Panc1 (cell line): ENCODE measurements at regions not wholly inside any gene's neighbourhood (a gene's known extent, or its start where the extent isn't known, plus 50 kb on each side); places are given as distances from the start of the nearest gene placed in this dataset.

Experiments used
- ATAC-seq: fragments of 200-7000 bp; cut with Tn5 transposase; 2 replicates; pipeline ENCODE4 v1.9.1; 2020; ENCODE audit warnings: mild to moderate bottlenecking, moderate library complexity
- BruUV-seq: library from RNA; stranded (reverse); fragments of 400-500 nt; replicated peaks from 2 replicates; lab custom pipeline; 2021; lab: Mats Ljungman, UMichigan
- CTCF ChIA-PET: fragments of 300-600 bp; sonication (Branson Sonifier 250); formaldehyde crosslinking; loops from one replicate; lab custom pipeline; 2022; ENCODE audit warnings: antibody characterized with exemption; lab: Charles Lee
- POLR2A ChIA-PET: fragments of 300-600 bp; sonication (Branson Sonifier 250); formaldehyde crosslinking; loops from one replicate; lab custom pipeline; 2022; ENCODE audit warnings: antibody characterized with exemption; lab: Charles Lee
- DNase-seq: peaks from one replicate; pipeline ENCODE4 v3.0.0-alpha.2; 2010; ENCODE audit warnings: low read depth, low spot score
- H3K27ac ChIP-seq: 2 replicates; pipeline ENCODE4 v1.5.1; 2011; ENCODE audit warnings: mild to moderate bottlenecking, low read length, inconsistent platforms
- H3K27me3 ChIP-seq: fragments of 200-500 bp; sonication (Bioruptor generic); 2 replicates; pipeline ENCODE4 v1.6.0; 2014; ENCODE audit warnings: low read length, inconsistent platforms; ENCODE audit not compliant: control insufficient read depth, insufficient read depth
- H3K36me3 ChIP-seq: fragments of 200-500 bp; sonication (Bioruptor generic); 2 replicates; pipeline ENCODE4 v1.5.1; 2014; ENCODE audit warnings: inconsistent platforms, mild to moderate bottlenecking, low read length, moderate library complexity; ENCODE audit not compliant: control insufficient read depth, insufficient read depth
- H3K4me1 ChIP-seq: 2 replicates; pipeline ENCODE4 v1.5.1; 2011; ENCODE audit warnings: inconsistent platforms, mild to moderate bottlenecking, low read length, moderate library complexity; ENCODE audit not compliant: control insufficient read depth, insufficient read depth
- H3K4me3 ChIP-seq, 2 experiments: 2 replicates each; pipeline ENCODE4 v1.5.1; 2011 to 2012; ENCODE audit warnings: low read depth in 2 of 2, low read length in 2 of 2, mild to moderate bottlenecking in 2 of 2, inconsistent platforms in 1 of 2, moderate library complexity in 1 of 2
- H3K9me3 ChIP-seq: fragments of 200-500 bp; sonication (Bioruptor generic); 2 replicates; pipeline ENCODE4 v1.5.1; 2014; ENCODE audit warnings: low read depth, mild to moderate bottlenecking, inconsistent platforms, low read length, moderate library complexity; ENCODE audit not compliant: control insufficient read depth, insufficient read depth
- CTCF ChIP-seq: fragments of 450-650 bp; IDR thresholded peaks from 2 replicates; pipeline ENCODE4 v1.5.1; 2017; ENCODE audit warnings: mild to moderate bottlenecking
- POLR2AphosphoS5 ChIP-seq: IDR thresholded peaks from 2 replicates; pipeline ENCODE4 v1.6.1; 2012; ENCODE audit warnings: mild to moderate bottlenecking, low read depth, low read length, moderate library complexity
- REST ChIP-seq, 2 experiments: IDR thresholded peaks; 2 replicates each; pipeline ENCODE4 v1.6.1; 2011 to 2012; ENCODE audit warnings: low read depth in 2 of 2, control low read depth in 1 of 2, low read length in 1 of 2, mild to moderate bottlenecking in 1 of 2, moderate library complexity in 1 of 2; ENCODE audit not compliant: insufficient read depth in 1 of 2
- SIN3A ChIP-seq: IDR thresholded peaks from 2 replicates; pipeline ENCODE4 v1.6.1; 2012; ENCODE audit warnings: low read depth, mild to moderate bottlenecking, low read length, moderate library complexity, borderline replicate concordance; ENCODE audit not compliant: insufficient read depth
- TCF7L2 ChIP-seq: IDR thresholded peaks from 2 replicates; pipeline ENCODE4 v1.6.1; 2011; ENCODE audit warnings: mild to moderate bottlenecking, low read depth, low read length, inconsistent platforms
- in situ Hi-C: cut with HindIII; loops from 2 replicates; pipeline ENCODE4 v1.10.0; 2016; ENCODE audit warnings: low sequenced_read_pairs, low pct_unique_long_range_greater_than_20kb
- intact Hi-C: fragments of 100-400 bp; cut with micrococcal nuclease; formaldehyde crosslinking; loops from one replicate; pipeline ENCODE4 v1.10.0; 2022; ENCODE audit not compliant: unreplicated experiment

GRCh38 chr4:164357957-164358356 is 396.0 kb upstream of the SMIM31 start:
- ChIA-PET POLR2A (no interaction called here), CTCF (no interaction called here)
- no peak for TF ChIP-seq REST (IDR thresholded peaks at IDR 0.05; ENCODE audit: insufficient read depth in 1 of 2, low read depth in 2 of 2, low read length in 1 of 2)
- TF ChIP-seq TCF7L2 = no peak
- TF ChIP-seq SIN3A = no peak
- no peak for TF ChIP-seq CTCF
- TF ChIP-seq POLR2AphosphoS5 = no peak
- Histone ChIP-seq H3K36me3 (no peaks in the 10 kb centered on the region), H3K27me3 (no peaks in the 10 kb centered on the region), H3K9me3 (no peaks in the 10 kb centered on the region), H3K27ac (no peak overlapping the region), H3K4me1 (no peaks in the 10 kb centered on the region), H3K4me3 (no peak overlapping the region)
- in situ Hi-C loops (no loop called here), intact Hi-C loops (no loop called here)
- DNase-seq (no peak), ATAC-seq (no peak)
- no TSS peak for BruUV-seq

GRCh38 chr4:164358400-164358799 is 395.5 kb upstream of the SMIM31 start:
- in situ Hi-C loops = no loop called here
- Histone ChIP-seq H3K36me3 (no peaks in the 10 kb centered on the region), H3K4me3 (no peak overlapping the region), H3K27ac (no peak overlapping the region), H3K9me3 (no peaks in the 10 kb centered on the region), H3K4me1 (no peaks in the 10 kb centered on the region), H3K27me3 (no peaks in the 10 kb centered on the region)
- POLR2A ChIA-PET = no interaction called here
- TF ChIP-seq CTCF = no peak
- no peak for TF ChIP-seq SIN3A
- TF ChIP-seq POLR2AphosphoS5 = no peak
- TF ChIP-seq TCF7L2 = no peak
- no peak for TF ChIP-seq REST (IDR thresholded peaks at IDR 0.05; ENCODE audit: insufficient read depth in 1 of 2, low read depth in 2 of 2, low read length in 1 of 2)
- intact Hi-C loops = no loop called here
- no peak for ATAC-seq
- BruUV-seq = no TSS peak
- DNase-seq = no peak
- CTCF ChIA-PET = no interaction called here
